ENCODE measurements at regions not wholly inside any gene's neighbourhood (a gene's known extent, or its start where the extent isn't known, plus 50 kb on each side); places are given as distances from the start of the nearest gene placed in this dataset.

GRCh38 chr2:204336153-204336744, 209.0 kb upstream of the PARD3B start:
- DNase-seq: no peak

- no peak for DNase-seq
These were observed 207.6 kb upstream of the PARD3B start for GRCh38 chr2:204337638-204338037.

DNA sequence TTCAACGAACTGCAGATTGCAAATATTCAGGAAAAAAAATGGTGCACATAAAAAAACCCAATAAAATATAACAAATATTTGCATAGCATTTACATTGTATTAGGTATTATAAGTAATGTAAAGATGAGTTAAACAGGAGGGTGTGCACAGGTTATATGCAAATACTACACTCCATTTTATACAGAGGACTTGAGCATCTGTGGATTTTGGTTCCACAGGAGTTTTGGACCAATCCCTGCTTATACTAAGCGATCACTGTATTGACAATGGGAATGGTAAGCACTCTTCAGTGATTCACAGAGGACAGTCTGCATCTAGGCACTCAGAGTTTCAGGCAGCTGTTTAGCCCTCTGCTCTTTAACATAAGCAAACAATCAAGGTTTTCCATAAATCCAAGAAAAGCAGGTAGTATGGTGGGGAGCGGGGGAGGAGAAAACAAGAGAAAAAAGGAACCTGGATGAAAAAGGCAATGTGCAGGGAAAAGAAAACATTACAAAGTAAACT, 206.0 kb upstream of the PARD3B start:
- DNase-seq: no peak

DNA sequence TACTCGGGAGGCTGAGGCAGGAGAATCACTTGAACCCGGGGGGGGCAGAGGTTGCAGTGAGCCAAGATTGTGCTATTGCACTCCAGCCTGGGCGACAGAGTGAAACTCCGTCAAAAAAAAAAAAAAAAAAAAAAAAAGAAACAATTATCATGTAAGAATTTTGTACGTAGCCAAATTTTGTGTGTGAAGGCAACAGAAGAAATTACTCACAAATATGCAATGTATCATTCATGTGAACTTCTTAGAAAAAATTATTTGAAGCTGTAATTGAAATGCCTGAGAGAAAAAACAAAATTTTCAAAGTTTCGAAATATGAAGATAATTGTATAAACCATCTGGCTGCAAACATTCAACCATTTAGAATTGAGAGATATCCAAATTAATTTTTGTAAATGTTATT, 204.8 kb upstream of the PARD3B start:
- no peak for DNase-seq

DNA sequence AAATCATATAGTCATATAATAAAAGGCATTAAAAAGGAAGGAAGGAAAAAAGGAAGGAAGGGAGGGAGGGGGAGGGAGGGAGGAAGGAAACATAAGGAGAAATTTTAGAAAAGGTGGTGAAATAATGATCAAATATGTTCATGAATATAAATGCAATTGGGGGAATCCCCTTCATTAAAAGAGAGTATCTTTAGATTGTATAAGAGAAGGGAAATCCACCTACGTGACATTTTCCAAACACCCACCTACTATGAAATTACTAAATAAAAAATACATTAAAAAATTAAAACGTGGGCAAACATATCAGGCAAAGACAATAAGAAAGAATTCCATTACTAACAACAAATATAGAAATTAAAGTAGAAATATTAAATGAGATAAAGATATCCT, 203.4 kb upstream of the PARD3B start:
- no peak for DNase-seq

DNA sequence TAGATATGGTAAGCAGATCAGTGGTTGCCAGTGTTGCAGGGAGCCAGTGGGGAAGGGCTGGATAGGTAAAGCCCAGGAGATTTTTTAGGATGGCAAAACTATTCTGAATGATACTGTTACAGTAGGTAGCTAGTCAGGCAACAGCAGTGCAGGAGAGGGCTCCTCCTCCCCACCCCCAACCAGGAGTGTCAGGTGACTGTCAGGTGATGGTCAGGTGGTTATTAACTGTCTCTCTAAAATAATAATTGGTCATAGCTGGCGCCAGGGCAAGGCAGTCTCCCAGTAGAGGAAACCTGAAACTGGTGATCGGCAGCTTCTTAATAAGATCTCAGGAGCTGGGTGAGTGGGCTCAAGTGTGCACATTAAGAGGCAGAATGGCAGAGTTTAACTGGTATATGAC, 201.6 kb upstream of the PARD3B start:
- no peak for DNase-seq

- DNase-seq: no peak
These were observed 201.2 kb upstream of the PARD3B start for GRCh38 chr2:204344119-204344518.

GRCh38 chr2:204346906-204347305, 198.4 kb upstream of the PARD3B start:
- no peak for DNase-seq

GRCh38 chr2:204353823-204354222, 191.5 kb upstream of the PARD3B start:
- DNase-seq: no peak

DNA sequence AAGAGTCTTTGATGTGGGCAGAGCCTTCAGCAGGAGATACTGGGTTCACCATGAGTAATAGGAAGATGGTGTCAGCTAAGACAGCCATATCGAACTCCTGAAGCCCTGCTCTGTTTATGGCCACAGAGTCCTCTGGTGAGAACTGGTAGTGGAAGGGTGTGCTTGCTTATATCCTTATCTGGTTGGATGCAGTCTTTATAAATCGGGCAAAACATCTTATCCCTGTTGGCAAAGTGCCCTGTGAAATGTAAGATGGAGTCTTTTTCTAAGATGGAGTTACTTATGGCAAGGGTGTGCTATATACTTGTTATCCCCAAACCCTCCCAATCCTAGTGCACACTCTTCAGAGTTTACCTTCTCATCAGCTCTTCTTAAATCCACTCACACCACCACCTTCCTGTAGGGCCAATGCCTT, 190.8 kb upstream of the PARD3B start:
- DNase-seq: no peak

DNA sequence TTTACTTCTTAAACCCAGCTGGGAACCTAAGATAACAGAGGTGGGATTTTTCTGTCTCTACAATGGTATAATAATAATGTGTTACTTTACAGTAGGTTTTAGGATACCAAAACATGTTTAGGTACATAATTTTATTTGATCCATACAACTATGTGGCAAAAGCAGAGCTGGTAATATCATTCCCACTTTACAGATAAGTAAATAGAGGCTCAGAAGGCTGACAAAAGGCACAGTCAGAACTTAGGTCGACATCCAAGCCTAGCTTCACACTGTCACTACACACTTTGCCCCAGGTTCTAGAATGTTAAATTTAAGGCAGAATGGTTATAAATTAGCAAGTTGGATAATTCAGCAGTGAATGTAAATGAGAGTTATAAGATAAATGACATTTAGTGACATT, 189.6 kb upstream of the PARD3B start:
- DNase-seq: no peak

- DNase-seq: no peak
These were observed 189.1 kb upstream of the PARD3B start for GRCh38 chr2:204356151-204356641.

DNA sequence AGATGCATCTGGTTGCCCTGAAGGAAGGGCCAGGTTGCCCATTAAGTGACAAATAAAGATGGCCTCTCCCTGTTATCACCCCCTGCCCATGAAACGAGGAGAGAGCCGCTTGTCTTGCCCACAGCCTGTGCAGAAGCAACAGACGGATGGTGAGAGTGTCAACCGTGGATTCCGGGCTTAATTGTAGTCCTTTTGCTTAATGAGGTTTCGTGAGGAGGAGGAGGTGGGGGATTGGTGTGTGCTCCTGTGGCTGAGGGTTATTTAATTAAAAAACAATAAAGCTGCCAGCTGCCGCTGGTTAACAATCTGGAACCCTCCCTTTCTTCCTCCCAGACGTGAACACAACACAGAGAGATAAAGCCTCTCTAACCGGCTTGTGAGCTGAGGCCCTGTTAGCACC, 188.0 kb upstream of the PARD3B start:
- DNase-seq: no peak

DNA sequence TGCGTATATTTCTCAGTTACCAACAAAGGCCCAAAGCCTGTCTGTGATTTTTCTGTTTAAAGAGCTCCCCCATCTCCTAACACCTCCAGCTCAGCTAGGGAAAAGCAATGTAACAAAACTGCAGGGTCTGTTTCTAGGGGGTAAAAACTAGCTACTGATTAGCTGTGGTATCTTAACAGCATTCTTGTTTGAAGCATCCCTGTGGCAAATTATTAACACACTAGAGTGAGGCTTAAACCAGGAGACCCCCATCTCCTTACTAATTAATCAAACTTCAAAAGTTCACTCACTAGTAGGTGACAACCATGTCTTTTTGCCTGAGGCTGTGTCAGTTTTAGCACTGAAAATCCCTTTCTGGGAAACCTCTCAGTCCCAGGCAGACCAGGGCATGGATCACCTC, 186.2 kb upstream of the PARD3B start:
- DNase-seq: no peak

DNA sequence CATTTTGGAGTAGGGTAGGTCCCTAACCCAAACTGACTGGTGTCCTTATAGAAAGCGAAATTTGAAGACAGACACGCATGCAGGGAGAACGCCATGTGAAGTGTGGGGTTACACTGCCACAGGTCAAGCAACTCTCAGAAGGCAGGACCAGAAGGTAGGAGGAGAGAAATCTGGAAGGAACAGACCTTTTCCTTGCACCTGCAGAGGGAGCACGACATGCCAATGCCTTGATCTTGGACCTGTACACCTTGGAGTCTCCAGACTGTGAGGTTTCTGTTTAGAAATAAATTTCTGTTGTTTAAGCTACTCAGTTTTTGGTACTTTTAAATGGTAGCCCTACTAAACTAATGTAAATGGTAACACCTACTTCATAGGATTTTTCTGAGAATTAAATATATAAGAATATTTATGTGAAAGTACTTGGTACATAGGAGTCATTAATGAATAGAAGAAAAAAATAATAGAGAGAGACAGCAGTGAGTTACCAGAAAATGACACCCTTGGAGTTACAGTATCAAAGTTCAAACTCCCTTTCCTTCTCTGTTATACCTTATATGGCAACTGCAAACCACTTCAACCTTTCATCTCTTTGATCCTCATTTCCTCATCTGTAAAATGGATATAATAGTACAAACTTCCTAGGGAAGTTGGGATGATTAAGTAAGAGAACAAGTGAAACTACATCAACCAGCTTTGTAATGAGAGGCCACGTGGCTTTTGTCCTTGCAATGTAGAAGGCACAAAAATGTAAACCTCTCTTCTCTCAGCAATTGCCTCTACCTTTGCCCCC, 184.9 kb upstream of the PARD3B start:
- no peak for DNase-seq

- no peak for DNase-seq
These were observed 183.5 kb upstream of the PARD3B start for GRCh38 chr2:204361738-204362137.

GRCh38 chr2:204362581-204362980, 182.7 kb upstream of the PARD3B start:
- no peak for DNase-seq

DNA sequence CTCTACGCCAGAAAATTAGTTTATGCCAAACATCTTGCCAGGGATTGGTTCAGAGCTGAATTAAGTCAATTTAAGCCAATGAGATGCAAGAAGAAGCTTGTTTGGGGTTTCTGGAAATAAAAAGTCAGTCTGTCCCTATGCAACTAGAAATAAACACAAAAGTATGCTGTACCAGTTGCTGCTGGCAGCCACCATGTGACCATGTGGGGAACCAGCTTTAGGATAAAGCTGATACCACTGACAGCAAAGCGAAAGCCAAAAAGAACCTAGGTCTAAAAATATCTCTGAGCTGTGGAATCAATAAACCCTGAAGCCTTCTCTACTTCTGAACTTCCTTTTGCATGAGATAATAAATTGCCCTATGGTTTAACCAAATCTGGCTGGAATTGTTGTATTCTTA, 181.8 kb upstream of the PARD3B start:
- DNase-seq: no peak

- no peak for DNase-seq
These were observed 180.3 kb upstream of the PARD3B start for GRCh38 chr2:204364860-204365535.

DNA sequence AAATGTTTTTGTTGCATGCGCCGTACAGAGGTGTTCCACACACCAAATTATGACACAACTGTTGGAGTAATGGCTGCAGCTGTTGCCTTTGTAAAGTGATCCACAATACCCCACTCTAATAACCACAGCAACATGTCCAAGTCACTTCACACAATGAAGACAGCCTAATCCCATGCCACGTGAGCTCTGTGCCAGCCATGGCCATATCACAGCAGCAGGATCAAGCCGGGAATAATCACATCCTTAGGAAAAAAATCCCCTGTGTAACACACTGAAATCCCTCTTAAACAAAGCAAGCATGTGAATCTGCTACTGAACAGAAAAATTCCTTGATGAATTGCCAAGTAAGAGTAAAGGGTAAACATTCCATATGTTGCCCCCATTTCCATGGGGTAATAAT, 179.5 kb upstream of the PARD3B start:
- DNase-seq: no peak

GRCh38 chr2:204367466-204367865, 177.8 kb upstream of the PARD3B start:
- DNase-seq: no peak

DNA sequence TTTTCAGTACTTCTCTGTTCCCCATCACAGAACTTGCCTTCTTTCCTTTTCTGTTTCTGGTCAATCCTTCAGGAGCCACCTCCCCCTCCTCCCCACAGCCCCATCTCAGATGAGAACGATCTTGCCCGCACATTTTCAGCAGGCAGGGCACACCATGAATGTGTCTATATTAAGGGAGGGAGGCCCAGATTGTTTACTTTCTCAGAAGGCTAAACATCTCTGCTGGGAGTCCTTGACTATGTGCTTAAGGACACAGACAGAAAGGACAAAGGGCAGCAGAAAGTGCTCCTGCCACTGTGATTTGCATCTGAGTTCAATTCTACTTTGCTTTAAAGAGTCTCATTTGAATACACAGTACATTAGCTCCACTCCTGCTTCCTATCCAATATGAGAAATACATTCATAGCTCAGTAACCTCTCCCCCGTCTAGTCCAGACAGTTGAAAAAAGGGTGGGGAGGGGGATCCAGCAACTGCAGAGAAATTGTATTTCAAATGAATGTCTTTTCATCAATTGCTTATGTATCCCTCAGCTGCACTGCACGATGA, 175.0 kb upstream of the PARD3B start:
- no peak for DNase-seq

- no peak for DNase-seq
These were observed 171.3 kb upstream of the PARD3B start for GRCh38 chr2:204373942-204374341.
